GM18870 (cell line): ENCODE measurements at regions not wholly inside any gene's neighbourhood (a gene's known extent, or its start where the extent isn't known, plus 50 kb on each side); places are given as distances from the start of the nearest gene placed in this dataset.
"Not testable (repeated sequence)": the region's sequence is repeated elsewhere in the genome, so short reads cannot be mapped to it uniquely, and the experiment has no call there.

Source experiments
- ATAC-seq: cut with Tn5 transposase; IDR thresholded peaks from one replicate; pipeline ENCODE4 v1.9.1; 2021; ENCODE audit warnings: moderate library complexity; ENCODE audit not compliant: unreplicated experiment

- ATAC-seq = no peak
Measured at GRCh38 chr3:197431346-197431910, 124.3 kb downstream of the BDH1 start.

- no peak for ATAC-seq
Measured at GRCh38 chr3:197430934-197431333, 124.8 kb downstream of the BDH1 start.

- ATAC-seq = no peak
Measured at GRCh38 chr3:197430502-197430901, 125.3 kb downstream of the BDH1 start.

GRCh38 chr3:197428952-197429351, 126.8 kb downstream of the BDH1 start:
- no peak for ATAC-seq

- no peak for ATAC-seq
Measured at GRCh38 chr3:197428117-197428801, 127.5 kb downstream of the BDH1 start.

- ATAC-seq = no peak
Measured at GRCh38 chr3:197427021-197427420, 128.6 kb upstream of the DLG1 start.

GRCh38 chr3:197426121-197426566, 127.7 kb upstream of the DLG1 start:
- ATAC-seq = no peak

- no peak for ATAC-seq
Measured at GRCh38 chr3:197425485-197426120, 127.2 kb upstream of the DLG1 start.

- ATAC-seq = no peak
Measured at GRCh38 chr3:197424674-197425484, 126.5 kb upstream of the DLG1 start.

- no peak for ATAC-seq
Measured at GRCh38 chr3:197424266-197424665, 125.9 kb upstream of the DLG1 start.

- ATAC-seq = no peak
Measured at GRCh38 chr3:197423376-197423775, 125.0 kb upstream of the DLG1 start.

GRCh38 chr3:197422506-197422905, 124.1 kb upstream of the DLG1 start:
- ATAC-seq = no peak

- no peak for ATAC-seq
Measured at GRCh38 chr3:197421021-197421420, 122.6 kb upstream of the DLG1 start.

- ATAC-seq = no peak
Measured at GRCh38 chr3:197420566-197420965, 122.2 kb upstream of the DLG1 start.

GRCh38 chr3:197420115-197420514, 121.7 kb upstream of the DLG1 start:
- no peak for ATAC-seq

GRCh38 chr3:197419696-197420095, 121.3 kb upstream of the DLG1 start:
- ATAC-seq = no peak

- no peak for ATAC-seq
Measured at GRCh38 chr3:197417911-197418618, 119.7 kb upstream of the DLG1 start.

GRCh38 chr3:197417441-197417840, 119.0 kb upstream of the DLG1 start:
- no peak for ATAC-seq

GRCh38 chr3:197411899-197412298, 113.5 kb upstream of the DLG1 start:
- not testable (repeated sequence) for ATAC-seq

GRCh38 chr3:197410170-197410569, 111.8 kb upstream of the DLG1 start:
- ATAC-seq = not testable (repeated sequence)
